H1 (cell line): ENCODE measurements at regions not wholly inside any gene's neighbourhood (a gene's known extent, or its start where the extent isn't known, plus 50 kb on each side); places are given as distances from the start of the nearest gene placed in this dataset.
"Not testable (repeated sequence)": the region's sequence is repeated elsewhere in the genome, so short reads cannot be mapped to it uniquely, and the experiment has no call there.

Source experiments
- CHD2 ChIP-seq: IDR thresholded peaks from 2 replicates; pipeline ENCODE4 v1.6.1; 2012; ENCODE audit warnings: low read length, improper control_type of control experiment
- CTCF ChIP-seq, 3 experiments: IDR thresholded peaks; 1 replicate in 2 of 3; 2 replicates in 1 of 3; pipeline versions ENCODE4 v1.5.1 to v1.6.1; 2011; ENCODE audit warnings: low read length in 3 of 3, mild to moderate bottlenecking in 3 of 3, inconsistent platforms in 2 of 3, low read depth in 1 of 3, moderate library complexity in 1 of 3; ENCODE audit not compliant: insufficient read depth in 1 of 3; ENCODE audit errors: control extremely low read depth in 1 of 3
- HDAC6 ChIP-seq: IDR thresholded peaks from one replicate; pipeline ENCODE4 v1.7.1; 2012; ENCODE audit warnings: low read depth, mild to moderate bottlenecking, inconsistent platforms, low read length, moderate library complexity
- JUND ChIP-seq: IDR thresholded peaks from 2 replicates; pipeline ENCODE4 v1.6.1; 2011; ENCODE audit warnings: mild to moderate bottlenecking, improper control_type of control experiment, low read length
- POLR2AphosphoS5 ChIP-seq: IDR thresholded peaks from 2 replicates; pipeline ENCODE4 v1.6.1; 2011; ENCODE audit warnings: low read depth, low read length
- YY1 ChIP-seq: IDR thresholded peaks from 2 replicates; pipeline ENCODE4 v1.6.1; 2011; ENCODE audit warnings: low read depth, mild to moderate bottlenecking, low read length

GRCh38 chr1:121092329-121092968 lies 91.7 kb downstream of the FAM72B start:
- not testable (repeated sequence) for TF ChIP-seq HDAC6; CHD2; POLR2AphosphoS5; JUND; YY1; CTCF (IDR thresholded peaks at IDR 0.05; ENCODE audit: control extremely low read depth in 1 of 3, insufficient read depth in 1 of 3, low read depth in 1 of 3, low read length in 3 of 3)
